ENCODE measurements at regions not wholly inside any gene's neighbourhood (a gene's known extent, or its start where the extent isn't known, plus 50 kb on each side); places are given as distances from the start of the nearest gene placed in this dataset.

DNA sequence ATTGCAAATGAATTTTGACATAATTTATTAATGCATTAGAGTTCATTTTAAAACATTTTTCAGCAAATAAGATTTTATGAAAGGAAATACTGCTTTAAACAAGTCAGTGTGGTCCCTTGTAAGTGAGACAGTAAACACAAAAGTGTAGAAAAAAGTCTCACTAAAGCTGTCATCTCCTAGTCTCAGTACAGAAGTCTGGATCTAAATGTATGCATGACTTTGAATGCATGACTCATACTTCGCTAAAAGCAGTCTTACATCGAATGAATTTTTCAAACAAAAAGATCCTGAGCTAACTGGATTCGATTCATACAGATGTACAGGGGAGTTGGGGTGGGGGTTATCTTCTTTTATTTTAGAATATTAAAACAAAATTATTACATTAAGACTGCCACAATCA, 207.4 kb upstream of the VCX start:
- TF ChIP-seq POLR2A (IDR thresholded peaks at IDR 0.05; ENCODE audit: low read depth, low read length) (no peak), POLR2AphosphoS5 (IDR thresholded peaks at IDR 0.05; ENCODE audit: low read depth, low read length) (no peak), TAF1 (IDR thresholded peaks at IDR 0.05; ENCODE audit: borderline replicate concordance, low read depth, low read length) (no peak)

All from GM12892 (cell line).